B cell (primary cell): ENCODE measurements at regions not wholly inside any gene's neighbourhood (a gene's known extent, or its start where the extent isn't known, plus 50 kb on each side); places are given as distances from the start of the nearest gene placed in this dataset.

Experiments used
- ATAC-seq: fragments of 200-7000 bp; cut with Tn5 transposase; one replicate; pipeline ENCODE4 v1.10.0; 2021; ENCODE audit warnings: low read depth, mild to moderate bottlenecking, moderate number of reproducible peaks, moderate library complexity
- CTCF ChIA-PET: fragments of 350-600 bp; sonication (Branson Sonifier 250); formaldehyde crosslinking; loops from one replicate; lab custom pipeline; 2021; ENCODE audit warnings: antibody characterized with exemption, inconsistent platforms; lab: Charles Lee
- POLR2A ChIA-PET: fragments of 350-600 bp; sonication (Branson Sonifier 250); formaldehyde crosslinking; loops from one replicate; lab custom pipeline; 2021; ENCODE audit warnings: antibody characterized with exemption; lab: Charles Lee
- DNase-seq: peaks from one replicate; pipeline ENCODE4 v3.0.0; 2013
- H2AFZ ChIP-seq: 2 replicates; pipeline ENCODE4 v1.6.1; 2012; ENCODE audit warnings: mild to moderate bottlenecking, low read depth, low read length; ENCODE audit not compliant: insufficient read depth, poor library complexity, severe bottlenecking
- H3K27ac ChIP-seq, 2 donors: 1 replicate in 1 of 2; 2 replicates in 1 of 2; pipeline ENCODE4 v1.5.1; 2012 to 2013; ENCODE audit warnings: low read length in 2 of 2, mild to moderate bottlenecking in 2 of 2, moderate library complexity in 1 of 2
- H3K27me3 ChIP-seq, 4 experiments: fragments of 200-600 bp in 1 of 4; sonication (generic) in 1 of 4; replicated peaks in 1 of 4; 1 replicate in 2 of 4; 2 replicates in 2 of 4; pipeline versions ENCODE4 v1.6.1 to v1.7.0; 2013 to 2016; ENCODE audit warnings: low read length in 3 of 4, mild to moderate bottlenecking in 2 of 4, mixed read lengths in 1 of 4, moderate library complexity in 1 of 4; ENCODE audit not compliant: insufficient read depth in 4 of 4, control insufficient read depth in 3 of 4; ENCODE audit errors: control extremely low read depth in 1 of 4
- H3K36me3 ChIP-seq, 2 experiments: replicated peaks in 1 of 2; 1 replicate in 1 of 2; 2 replicates in 1 of 2; pipeline versions ENCODE4 v1.6.1 to v1.7.1; 2013; ENCODE audit warnings: low read length in 1 of 2; ENCODE audit not compliant: insufficient read depth in 2 of 2, control insufficient read depth in 1 of 2; ENCODE audit errors: control extremely low read depth in 1 of 2, extremely low read depth in 1 of 2
- H3K4me1 ChIP-seq, 2 donors: fragments of 200-600 bp in 1 of 2; sonication (generic) in 1 of 2; 1 replicate in 1 of 2; 2 replicates in 1 of 2; pipeline versions ENCODE4 v1.5.1 to v1.6.1; 2013 to 2017; ENCODE audit warnings: low read length in 2 of 2; ENCODE audit not compliant: control insufficient read depth in 2 of 2, insufficient read depth in 2 of 2
- H3K4me2 ChIP-seq: replicated peaks from 2 replicates; pipeline ENCODE3; 2012; ENCODE audit warnings: mild to moderate bottlenecking, low read depth, low read length; ENCODE audit not compliant: poor library complexity, severe bottlenecking
- H3K4me3 ChIP-seq, 5 experiments: fragments of 200-600 bp in 1 of 5; sonication (generic) in 1 of 5; 1 replicate in 3 of 5; 2 replicates in 2 of 5; pipeline versions ENCODE4 v1.5.1 to v1.7.0; 2011 to 2016; ENCODE audit warnings: low read length in 4 of 5, mild to moderate bottlenecking in 4 of 5, low read depth in 2 of 5, control low read depth in 1 of 5, moderate library complexity in 1 of 5; ENCODE audit not compliant: insufficient read depth in 1 of 5; ENCODE audit errors: control extremely low read depth in 1 of 5, extremely low read depth in 1 of 5
- H3K79me2 ChIP-seq: fragments of 200-600 bp; sonication (generic); one replicate; pipeline ENCODE4 v1.6.0; 2016; ENCODE audit warnings: low read length; ENCODE audit not compliant: control insufficient read depth, insufficient read depth
- H3K9ac ChIP-seq: fragments of 200-600 bp; sonication (generic); 2 replicates; pipeline ENCODE4 v1.6.1; 2017; ENCODE audit warnings: mild to moderate bottlenecking, low read length, moderate library complexity
- H3K9me3 ChIP-seq, 3 donors: one replicate each; pipeline versions ENCODE4 v1.6.1 to v1.7.1; 2013; ENCODE audit warnings: low read length in 2 of 3; ENCODE audit not compliant: control insufficient read depth in 2 of 3, insufficient read depth in 1 of 3; ENCODE audit errors: control extremely low read depth in 1 of 3
- H4K20me1 ChIP-seq: 2 replicates; pipeline ENCODE4 v1.6.0; 2012; ENCODE audit warnings: mild to moderate bottlenecking, low read length; ENCODE audit not compliant: insufficient read depth, control insufficient read depth, poor library complexity, severe bottlenecking
- H3K27ac Mint-ChIP-seq: one replicate; pipeline ENCODE4 v1.8.0; 2021; ENCODE audit warnings: mixed read lengths
- H3K27me3 Mint-ChIP-seq: one replicate; pipeline ENCODE4 v1.8.0; 2021; ENCODE audit warnings: mixed read lengths
- H3K4me1 Mint-ChIP-seq: one replicate; pipeline ENCODE4 v1.8.0; 2021; ENCODE audit warnings: mixed read lengths
- H3K4me3 Mint-ChIP-seq: one replicate; pipeline ENCODE4 v1.8.0; 2021; ENCODE audit warnings: mixed read lengths
- H3K9me3 Mint-ChIP-seq: one replicate; pipeline ENCODE4 v1.8.0; 2022; ENCODE audit warnings: mixed read lengths; ENCODE audit not compliant: insufficient read depth
- CTCF ChIP-seq: fragments of 200-600 bp; IDR thresholded peaks from one replicate; pipeline ENCODE4 v1.8.0; 2022; ENCODE audit warnings: antibody characterized with exemption, mild to moderate bottlenecking
- EZH2 ChIP-seq: IDR thresholded peaks from 2 replicates; pipeline ENCODE4 v1.6.1; 2012; ENCODE audit warnings: borderline replicate concordance, low read depth, mild to moderate bottlenecking, moderate library complexity, low read length; ENCODE audit not compliant: insufficient read depth, poor library complexity, severe bottlenecking
- WGBS: methylation state at CpG from one replicate; pipeline ENCODE4 v1.1.5; 2013; ENCODE audit warnings: missing lambda C conversion rate; ENCODE audit not compliant: insufficient coverage; 5-methylcytosine and 5-hydroxymethylcytosine counted together
- intact Hi-C: fragments of 100-400 bp; cut with micrococcal nuclease; formaldehyde crosslinking; loops from one replicate; pipeline ENCODE4 v1.10.0; 2022

GRCh38 chr15:69983696-69984265 lies 113.9 kb downstream of the TLE3 start:
- Mint-ChIP-seq H3K27me3 (peaks cover 8% of the 10 kb centered on the region), H3K4me1 (peaks cover 57% of the 10 kb centered on the region)
- 83% methylated on average over 3 of the region's 7 CpGs for WGBS

More at GRCh38 chr15:69983696-69984265, 113.9 kb downstream of the TLE3 start:
- Histone ChIP-seq H3K27ac (no peak overlapping the region), H3K36me3 (no peaks in the 10 kb centered on the region), H2AFZ (no peak overlapping the region), H3K9ac (no peak overlapping the region), H3K4me1 (peaks cover 47 to 60% of the 10 kb centered on the region in 2 donors), H3K4me2 (no peak overlapping the region), H3K4me3 (no peak overlapping the region), H3K9me3 (no peaks in the 10 kb centered on the region), H4K20me1 (no peaks in the 10 kb centered on the region), H3K79me2 (no peaks in the 10 kb centered on the region), H3K27me3 (peaks cover 0 to 9% (median 1%) of the 10 kb centered on the region in 4 experiments)
- H3K9me3 Mint-ChIP-seq, result no peaks in the 10 kb centered on the region
- DNase-seq, result no peak
- ChIA-PET CTCF (interaction anchor here (0.7 to 1.3 kb wide), 3 partner anchors 29 to 407 kb away, joined by 3 to 4 read pairs (median 4); no protein-coding TSS in a partner anchor), POLR2A (interaction anchor here (0.9 kb wide), 1 partner anchor 11 kb away, joined by 3 read pairs; no protein-coding TSS in a partner anchor)
- ATAC-seq, result no peak
- intact Hi-C loops, result no loop called here
- peak overlapping the region; percentile 15 for H3K27ac Mint-ChIP-seq
- H3K4me3 Mint-ChIP-seq, result no peak overlapping the region
- TF ChIP-seq CTCF, result no peak
- TF ChIP-seq EZH2, result no peak
